H1 (cell line): ENCODE measurements at regions not wholly inside any gene's neighbourhood (a gene's known extent, or its start where the extent isn't known, plus 50 kb on each side); places are given as distances from the start of the nearest gene placed in this dataset.

Source experiments
- CTCF ChIA-PET: fragments of 300-600 bp; sonication (Branson Sonifier 250); formaldehyde crosslinking; loops from one replicate; lab custom pipeline; 2021; ENCODE audit not compliant: partially characterized antibody; lab: Charles Lee
- POLR2A ChIA-PET: fragments of 300-600 bp; sonication (Branson Sonifier 250); formaldehyde crosslinking; loops from one replicate; lab custom pipeline; 2021; ENCODE audit warnings: inconsistent platforms; ENCODE audit not compliant: partially characterized antibody; lab: Charles Lee
- DNase-seq, 2 experiments: peaks; one replicate each; pipeline versions ENCODE4 v3.0.0 to v3.0.0-alpha.2; 2010 to 2022; ENCODE audit warnings: low spot score in 2 of 2, low read depth in 1 of 2, mixed read lengths in 1 of 2
- FAIRE-seq: peaks from 2 replicates; lab custom pipeline; 2011; peaks lifted over from hg19 to GRCh38; lab: Jason Lieb, UNC
- H2AFZ ChIP-seq: 2 replicates; pipeline ENCODE4 v1.8.1; 2012; ENCODE audit warnings: low read length, inconsistent platforms
- H2AK5ac ChIP-seq: 2 replicates; pipeline ENCODE4 v1.6.1; 2013; ENCODE audit warnings: low read depth, low read length
- H2BK120ac ChIP-seq: replicated peaks from 2 replicates; pipeline ENCODE3; 2013; ENCODE audit warnings: low read depth, low read length, inconsistent platforms
- H2BK12ac ChIP-seq: 2 replicates; pipeline ENCODE4 v1.6.1; 2013; ENCODE audit warnings: low read depth, low read length
- H2BK15ac ChIP-seq: 2 replicates; pipeline ENCODE4 v1.6.1; 2013; ENCODE audit warnings: low read length
- H2BK20ac ChIP-seq: 2 replicates; pipeline ENCODE4 v1.6.1; 2013; ENCODE audit warnings: low read length
- H2BK5ac ChIP-seq: 2 replicates; pipeline ENCODE4 v1.6.1; 2013; ENCODE audit warnings: low read depth, low read length
- H3K14ac ChIP-seq: 2 replicates; pipeline ENCODE4 v1.6.1; 2013; ENCODE audit warnings: inconsistent platforms; ENCODE audit not compliant: insufficient read length
- H3K18ac ChIP-seq: 2 replicates; pipeline ENCODE4 v1.6.1; 2013; ENCODE audit warnings: low read length; ENCODE audit errors: extremely low read depth
- H3K23ac ChIP-seq: 2 replicates; pipeline ENCODE4 v1.6.1; 2013; ENCODE audit warnings: inconsistent platforms; ENCODE audit not compliant: insufficient read length
- H3K23me2 ChIP-seq: 2 replicates; pipeline ENCODE4 v1.6.1; 2013; ENCODE audit warnings: low read depth, low read length
- H3K27ac ChIP-seq: 2 replicates; pipeline ENCODE4 v1.6.1; 2011; ENCODE audit warnings: low read depth, low read length, inconsistent platforms
- H3K27me3 ChIP-seq, 4 experiments: replicated peaks in 1 of 4; 1 replicate in 1 of 4; 2 replicates in 3 of 4; pipeline versions ENCODE4 v1.6.1 to v1.8.1; 2011 to 2013; ENCODE audit warnings: low read length in 3 of 4, mild to moderate bottlenecking in 3 of 4, inconsistent platforms in 2 of 4, mixed read lengths in 2 of 4, moderate library complexity in 1 of 4; ENCODE audit not compliant: control insufficient read depth in 3 of 4, insufficient read depth in 3 of 4; ENCODE audit errors: extremely low read depth in 1 of 4
- H3K36me3 ChIP-seq, 4 experiments: 2 replicates each; pipeline versions ENCODE4 v1.6.1 to v1.8.1; 2011 to 2013; ENCODE audit warnings: mild to moderate bottlenecking in 4 of 4, low read length in 3 of 4, moderate library complexity in 2 of 4, control low read depth in 1 of 4, inconsistent platforms in 1 of 4; ENCODE audit not compliant: insufficient read depth in 4 of 4, control insufficient read depth in 2 of 4
- H3K4ac ChIP-seq: replicated peaks from 2 replicates; pipeline ENCODE3; 2013; ENCODE audit warnings: low read length, low read depth, mixed read lengths, inconsistent platforms; ENCODE audit not compliant: insufficient read length
- H3K4me1 ChIP-seq, 4 experiments: replicated peaks in 1 of 4; 1 replicate in 1 of 4; 2 replicates in 3 of 4; pipeline versions ENCODE4 v1.6.1 to v1.8.1; 2011 to 2013; ENCODE audit warnings: low read length in 3 of 4, inconsistent platforms in 2 of 4, mixed read lengths in 1 of 4; ENCODE audit not compliant: insufficient read depth in 4 of 4, control insufficient read depth in 3 of 4
- H3K4me2 ChIP-seq, 2 experiments: 2 replicates each; pipeline versions ENCODE4 v1.6.1 to v1.8.1; 2011 to 2013; ENCODE audit warnings: low read depth in 2 of 2, low read length in 2 of 2, control low read depth in 1 of 2, inconsistent platforms in 1 of 2, mild to moderate bottlenecking in 1 of 2; ENCODE audit not compliant: insufficient read depth in 1 of 2
- H3K4me3 ChIP-seq, 4 experiments: fragments of 200-600, 300-600 bp in 1 of 4; sonication (generic), shearing (Covaris generic), sonication (Bioruptor Twin) in 1 of 4; 2 replicates each; pipeline versions ENCODE4 v1.5.1 to v1.8.1; 2011 to 2016; ENCODE audit warnings: low read length in 4 of 4, low read depth in 3 of 4, control low read depth in 2 of 4, inconsistent platforms in 2 of 4, mild to moderate bottlenecking in 2 of 4, mixed read lengths in 1 of 4, moderate library complexity in 1 of 4; ENCODE audit not compliant: insufficient read depth in 2 of 4; ENCODE audit errors: extremely low read depth in 1 of 4
- H3K56ac ChIP-seq: replicated peaks from 2 replicates; pipeline ENCODE3; 2013; ENCODE audit warnings: low read depth, mild to moderate bottlenecking, mixed read lengths, low read length, inconsistent platforms; ENCODE audit not compliant: insufficient read length
- H3K79me1 ChIP-seq: 2 replicates; pipeline ENCODE4 v1.6.1; 2013; ENCODE audit warnings: low read depth, low read length, control low read depth
- H3K79me2 ChIP-seq, 2 experiments: 2 replicates each; pipeline versions ENCODE4 v1.6.1 to v1.8.1; 2012 to 2013; ENCODE audit warnings: low read length in 2 of 2, mild to moderate bottlenecking in 2 of 2, inconsistent platforms in 1 of 2; ENCODE audit not compliant: insufficient read depth in 2 of 2, control insufficient read depth in 1 of 2
- H3K9ac ChIP-seq, 4 experiments: replicated peaks in 1 of 4; 1 replicate in 1 of 4; 2 replicates in 3 of 4; pipeline versions ENCODE4 v1.6.1 to v1.8.1; 2011 to 2013; ENCODE audit warnings: low read depth in 3 of 4, low read length in 3 of 4, control low read depth in 2 of 4, mild to moderate bottlenecking in 2 of 4, moderate library complexity in 2 of 4, inconsistent platforms in 1 of 4; ENCODE audit errors: extremely low read depth in 1 of 4
- H3K9me3 ChIP-seq, 2 experiments: 2 replicates each; pipeline versions ENCODE4 v1.6.1 to v1.8.1; 2012 to 2013; ENCODE audit warnings: mild to moderate bottlenecking in 2 of 2, moderate library complexity in 2 of 2, control low read depth in 1 of 2, inconsistent platforms in 1 of 2, low read depth in 1 of 2, low read length in 1 of 2, mixed read lengths in 1 of 2; ENCODE audit not compliant: insufficient read depth in 2 of 2
- H4K20me1 ChIP-seq, 2 experiments: replicated peaks in 1 of 2; 2 replicates each; pipeline versions ENCODE3 to v1.8.1; 2011 to 2013; ENCODE audit warnings: inconsistent platforms in 2 of 2, low read length in 2 of 2, mild to moderate bottlenecking in 1 of 2; ENCODE audit not compliant: insufficient read depth in 2 of 2, control insufficient read depth in 1 of 2
- H4K5ac ChIP-seq: 2 replicates; pipeline ENCODE4 v1.6.1; 2013; ENCODE audit warnings: low read length, low read depth, mixed read lengths, inconsistent platforms; ENCODE audit not compliant: insufficient read length
- H4K8ac ChIP-seq: 2 replicates; pipeline ENCODE4 v1.8.0; 2013; ENCODE audit warnings: mild to moderate bottlenecking, moderate library complexity, low read length, inconsistent platforms; ENCODE audit not compliant: insufficient read depth; ENCODE audit errors: extremely low read depth
- H4K91ac ChIP-seq: replicated peaks from 2 replicates; pipeline ENCODE3; 2013; ENCODE audit warnings: low read length, mixed read lengths, inconsistent platforms; ENCODE audit not compliant: insufficient read length
- CBX8 ChIP-seq: fragments of 300-800, 300-1000 bp; sonication (generic); IDR thresholded peaks from 2 replicates; pipeline ENCODE4 v1.7.1; 2016; ENCODE audit warnings: low read depth, low read length, borderline replicate concordance
- CEBPB ChIP-seq: IDR thresholded peaks from 2 replicates; pipeline ENCODE4 v1.6.1; 2012; ENCODE audit warnings: low read depth, low read length
- CHD1 ChIP-seq: IDR thresholded peaks from 2 replicates; pipeline ENCODE4 v1.6.1; 2012; ENCODE audit warnings: low read depth, low read length, improper control_type of control experiment
- E2F6 ChIP-seq: IDR thresholded peaks from 2 replicates; pipeline ENCODE4 v1.6.1; 2012; ENCODE audit warnings: inconsistent platforms
- EGR1 ChIP-seq: IDR thresholded peaks from 2 replicates; pipeline ENCODE4 v1.6.1; 2011; ENCODE audit warnings: low read depth, low read length, borderline replicate concordance
- GABPA ChIP-seq: IDR thresholded peaks from 2 replicates; pipeline ENCODE4 v1.6.1; 2011; ENCODE audit warnings: mild to moderate bottlenecking, low read length, moderate library complexity, borderline replicate concordance; ENCODE audit not compliant: insufficient read depth
- GTF2F1 ChIP-seq: IDR thresholded peaks from 2 replicates; pipeline ENCODE4 v1.6.1; 2012; ENCODE audit warnings: low read depth, low read length, improper control_type of control experiment, borderline replicate concordance
- HDAC6 ChIP-seq: IDR thresholded peaks from one replicate; pipeline ENCODE4 v1.7.1; 2012; ENCODE audit warnings: low read depth, mild to moderate bottlenecking, inconsistent platforms, low read length, moderate library complexity
- KDM4A ChIP-seq: IDR thresholded peaks from one replicate; pipeline ENCODE4 v1.7.1; 2012; ENCODE audit warnings: low read depth, mild to moderate bottlenecking, moderate library complexity, low read length, inconsistent platforms; ENCODE audit not compliant: severe bottlenecking
- NANOG ChIP-seq: IDR thresholded peaks from 2 replicates; pipeline ENCODE4 v1.6.1; 2011; ENCODE audit warnings: low read length, low read depth, mild to moderate bottlenecking, inconsistent platforms; ENCODE audit not compliant: insufficient read depth, poor library complexity, severe bottlenecking
- NRF1 ChIP-seq: IDR thresholded peaks from 2 replicates; pipeline ENCODE4 v1.6.1; 2011; ENCODE audit warnings: mild to moderate bottlenecking, low read depth, low read length, improper control_type of control experiment
- SAP30 ChIP-seq: fragments of 300-600 bp; sonication (generic); IDR thresholded peaks from 2 replicates; pipeline ENCODE4 v1.7.1; 2012; ENCODE audit warnings: low read length, moderate library complexity, mild to moderate bottlenecking, inconsistent platforms; ENCODE audit not compliant: insufficient read depth, insufficient replicate concordance
- TAF1 ChIP-seq: IDR thresholded peaks from 2 replicates; pipeline ENCODE4 v1.6.1; 2011; ENCODE audit warnings: mild to moderate bottlenecking, low read depth, low read length
- TAF7 ChIP-seq: optimal IDR thresholded peaks from 2 replicates; pipeline ENCODE3; 2011; ENCODE audit warnings: low read depth, mild to moderate bottlenecking, inconsistent platforms, low read length, moderate library complexity, borderline replicate concordance
- WGBS, 2 experiments: shearing (Covaris generic) in 1 of 2; methylation state at CpG; one replicate each; pipeline versions ENCODE4 v1.1.6 to v1.1.7; 2013 to 2015; ENCODE audit warnings: low lambda C conversion rate in 2 of 2, mixed read lengths in 2 of 2, inconsistent platforms in 1 of 2, low coverage in 1 of 2, missing lambda C conversion rate in 1 of 2; ENCODE audit not compliant: insufficient replicate concordance in 2 of 2, insufficient coverage in 1 of 2, insufficient read length in 1 of 2; ENCODE audit errors: extremely low coverage in 1 of 2, missing lambda C conversion rate in 1 of 2; 5-methylcytosine and 5-hydroxymethylcytosine counted together

- Histone ChIP-seq H2AFZ (no peak overlapping the region), H3K18ac (no peak overlapping the region), H2BK15ac (no peak overlapping the region), H4K20me1 (no peaks in the 10 kb centered on the region), H3K4ac (no peak overlapping the region), H4K5ac (no peak overlapping the region), H3K36me3 (no peaks in the 10 kb centered on the region), H2BK12ac (no peak overlapping the region), H3K79me1 (no peaks in the 10 kb centered on the region), H3K14ac (no peak overlapping the region), H3K23me2 (no peaks in the 10 kb centered on the region; the same call in 1 of the 2 replicates), H2BK5ac (no peak overlapping the region), H3K23ac (no peak overlapping the region), H2BK20ac (no peak overlapping the region), H2BK120ac (no peak overlapping the region), H3K79me2 (no peaks in the 10 kb centered on the region), H4K8ac (no peak overlapping the region), H3K9me3 (no peaks in the 10 kb centered on the region), H3K27me3 (no peaks in the 10 kb centered on the region), H3K9ac (no peak overlapping the region), H2AK5ac (no peak overlapping the region), H3K56ac (no peak overlapping the region), H3K27ac (no peak overlapping the region), H3K4me3 (no peak overlapping the region), H4K91ac (no peak overlapping the region), H3K4me2 (no peak overlapping the region), H3K4me1 (peaks cover 0 to under 1% (median 0%) of the 10 kb centered on the region in 4 experiments; a peak in 1 of 7 replicates)
- CTCF ChIA-PET, result interaction anchor here (1.5 kb wide), 2 partner anchors 10 to 20 kb away, joined by 3 read pairs; no protein-coding TSS in a partner anchor
- POLR2A ChIA-PET, result no interaction called here
- WGBS, 2 experiments, result 86% methylated on average over 3 of the region's 3 CpGs; no CpG with 5 or more reads in 1 of the 2 experiments
- DNase-seq (no peak), FAIRE-seq (no peak)
- no peak for TF ChIP-seq GABPA
- no peak for TF ChIP-seq CBX8
- no peak for TF ChIP-seq TAF1
- no peak for TF ChIP-seq CHD1
- no peak for TF ChIP-seq SAP30
- no peak for TF ChIP-seq NANOG
- no peak for TF ChIP-seq CEBPB
- no peak for TF ChIP-seq EGR1
- TF ChIP-seq NRF1, result no peak
- no peak for TF ChIP-seq KDM4A
- no peak for TF ChIP-seq GTF2F1
- no peak for TF ChIP-seq TAF7
- no peak for TF ChIP-seq E2F6
- no peak for TF ChIP-seq HDAC6
Observed at GRCh38 chr2:177036747-177037146, 175.8 kb upstream of the HNRNPA3 start.
